ENCODE measurements at regions not wholly inside any gene's neighbourhood (a gene's known extent, or its start where the extent isn't known, plus 50 kb on each side); places are given as distances from the start of the nearest gene placed in this dataset.

GRCh38 chr11:86152901-86153300 lies 84.0 kb upstream of the PICALM start:
- TF ChIP-seq CTCF (IDR thresholded peaks at IDR 0.05 in 4 of 5, conservative IDR thresholded peaks at IDR 0.05 in 1 of 5) (no peak), POLR2A (IDR thresholded peaks at IDR 0.05) (no peak)

Data from gastrocnemius medialis (tissue), 4 donors.